ENCODE measurements at regions not wholly inside any gene's neighbourhood (a gene's known extent, or its start where the extent isn't known, plus 50 kb on each side); places are given as distances from the start of the nearest gene placed in this dataset.

- Mint-ChIP-seq H3K27me3 (peaks cover 3% of the 10 kb centered on the region), H3K27ac (no peak overlapping the region), H3K4me3 (no peak overlapping the region), H3K4me1 (no peaks in the 10 kb centered on the region), H3K9me3 (ENCODE audit: insufficient read depth) (no peaks in the 10 kb centered on the region)
- H3K27me3 ChIP-seq (replicated peaks in 1 of 4; ENCODE audit: control extremely low read depth in 1 of 4, control insufficient read depth in 3 of 4, insufficient read depth in 4 of 4, low read length in 3 of 4): peaks cover 0 to 2% (median 0%) of the 10 kb centered on the region in 4 experiments
- H3K4me3 ChIP-seq (ENCODE audit: control extremely low read depth in 1 of 5, extremely low read depth in 1 of 5, insufficient read depth in 1 of 5, low read depth in 2 of 5, low read length in 4 of 5): no peak overlapping the region
- DNase-seq: no peak
- WGBS (ENCODE audit: insufficient coverage): 84% methylated on average over 15 of the region's 16 CpGs
- H3K4me1 ChIP-seq (ENCODE audit: control insufficient read depth in 2 of 2, insufficient read depth in 2 of 2, low read length in 2 of 2): no peaks in the 10 kb centered on the region
- H4K20me1 ChIP-seq (ENCODE audit: control insufficient read depth, insufficient read depth, low read length, poor library complexity, severe bottlenecking): no peaks in the 10 kb centered on the region
- ATAC-seq (ENCODE audit: low read depth): no peak
- H3K9ac ChIP-seq (ENCODE audit: low read length): no peak overlapping the region
- no peaks in the 10 kb centered on the region for H3K79me2 ChIP-seq (ENCODE audit: control insufficient read depth, insufficient read depth, low read length)
- intact Hi-C loops (cut with micrococcal nuclease): no loop called here
- no peak overlapping the region for H3K27ac ChIP-seq (ENCODE audit: low read length in 2 of 2)
- H2AFZ ChIP-seq (ENCODE audit: insufficient read depth, low read depth, low read length, poor library complexity, severe bottlenecking): no peak overlapping the region
- H3K4me2 ChIP-seq (replicated peaks; ENCODE audit: low read depth, low read length, poor library complexity, severe bottlenecking): no peak overlapping the region
- H3K36me3 ChIP-seq (replicated peaks in 1 of 2; ENCODE audit: control extremely low read depth in 1 of 2, control insufficient read depth in 1 of 2, extremely low read depth in 1 of 2, insufficient read depth in 2 of 2, low read length in 1 of 2): no peaks in the 10 kb centered on the region
- H3K9me3 ChIP-seq (ENCODE audit: control extremely low read depth in 1 of 3, control insufficient read depth in 2 of 3, insufficient read depth in 1 of 3, low read length in 2 of 3): peaks cover 0 to 61% (median 0%) of the 10 kb centered on the region in 3 donors
- POLR2A ChIA-PET: no interaction called here
- TF ChIP-seq EZH2 (IDR thresholded peaks at IDR 0.05; ENCODE audit: borderline replicate concordance, insufficient read depth, low read depth, low read length, poor library complexity, severe bottlenecking) (no peak), CTCF (IDR thresholded peaks at IDR 0.05) (no peak)
- CTCF ChIA-PET: no interaction called here
These were observed 987.3 kb downstream of the BRD1 start for GRCh38 chr22:48840112-48840949.
